HepG2 (cell line): ENCODE measurements at regions not wholly inside any gene's neighbourhood (a gene's known extent, or its start where the extent isn't known, plus 50 kb on each side); places are given as distances from the start of the nearest gene placed in this dataset.

Experiments
- ATAC-seq: fragments of 200-7000 bp; cut with Tn5 transposase; 3 replicates; pipeline ENCODE4 v1.9.1; 2020; ENCODE audit warnings: mild to moderate bottlenecking, moderate library complexity
- BruUV-seq: library from RNA; stranded (reverse); fragments of 400-500 nt; replicated peaks from 2 replicates; lab custom pipeline; 2021; lab: Mats Ljungman, UMichigan
- CTCF ChIA-PET: fragments of 300-600 bp; formaldehyde crosslinking; extraction: SDS; loops from one replicate; lab custom pipeline; 2021; ENCODE audit warnings: low total read pairs, inconsistent platforms, low intra/inter-chr PET ratio; lab: Yijun Ruan, JAX
- POLR2A ChIA-PET: fragments of 350-600 bp; sonication (Branson Sonifier 250); formaldehyde crosslinking; loops from one replicate; lab custom pipeline; 2020; ENCODE audit warnings: antibody characterized with exemption, inconsistent platforms; lab: Yijun Ruan, JAX
- DNase-seq: peaks from one replicate; pipeline ENCODE4 v3.0.0-alpha.2; 2015; ENCODE audit warnings: low spot score
- FAIRE-seq: peaks from 3 replicates; lab custom pipeline; 2011; peaks lifted over from hg19 to GRCh38; lab: Jason Lieb, UNC
- H2AFZ ChIP-seq: one replicate; pipeline ENCODE4 v1.6.1; 2011; ENCODE audit warnings: low read length, inconsistent platforms
- H3K27ac ChIP-seq: fragments of 300-600 bp; 3 replicates; pipeline ENCODE4 v1.8.0; 2011; ENCODE audit warnings: mixed run types, mild to moderate bottlenecking, mixed read lengths, low read length, inconsistent platforms; ENCODE audit not compliant: insufficient read depth; ENCODE audit errors: extremely low read length
- H3K27me3 ChIP-seq, 2 experiments: fragments of 200-600 bp in 1 of 2; 2 replicates in 1 of 2; 3 replicates in 1 of 2; pipeline versions ENCODE4 v1.6.0 to v1.8.0; 2011; ENCODE audit warnings: low read length in 2 of 2, mild to moderate bottlenecking in 2 of 2, moderate library complexity in 2 of 2, inconsistent platforms in 1 of 2; ENCODE audit not compliant: insufficient read depth in 2 of 2, control insufficient read depth in 1 of 2
- H3K36me3 ChIP-seq, 2 experiments: fragments of 200-600 bp in 1 of 2; replicated peaks in 1 of 2; 2 replicates in 1 of 2; 3 replicates in 1 of 2; pipeline versions ENCODE4 v1.5.1 to v1.8.0; 2011; ENCODE audit warnings: low read length in 2 of 2, inconsistent platforms in 1 of 2; ENCODE audit not compliant: insufficient read depth in 2 of 2, control insufficient read depth in 1 of 2
- H3K4me1 ChIP-seq: 2 replicates; pipeline ENCODE4 v1.5.1; 2012; ENCODE audit warnings: low read length, inconsistent platforms; ENCODE audit not compliant: insufficient read depth
- H3K4me2 ChIP-seq: 2 replicates; pipeline ENCODE4 v1.6.0; 2011; ENCODE audit warnings: low read depth, low read length, inconsistent platforms
- H3K4me3 ChIP-seq, 3 experiments: fragments of 200-600 bp in 1 of 3; sonication (generic), shearing (Covaris generic) in 1 of 3; replicated peaks in 1 of 3; 2 replicates each; pipeline ENCODE4 v1.5.1; 2011 to 2016; ENCODE audit warnings: low read length in 3 of 3, inconsistent platforms in 2 of 3, low read depth in 2 of 3, mild to moderate bottlenecking in 2 of 3, control low read depth in 1 of 3, mixed read lengths in 1 of 3; ENCODE audit not compliant: insufficient read depth in 1 of 3
- H3K79me2 ChIP-seq: one replicate; pipeline ENCODE4 v1.6.1; 2011; ENCODE audit warnings: low read length, inconsistent platforms; ENCODE audit not compliant: insufficient read depth
- H3K9ac ChIP-seq: 2 replicates; pipeline ENCODE4 v1.6.0; 2011; ENCODE audit warnings: mild to moderate bottlenecking, low read depth, low read length, inconsistent platforms; ENCODE audit not compliant: insufficient read depth
- H3K9me3 ChIP-seq: 2 replicates; pipeline ENCODE4 v1.5.1; 2012; ENCODE audit warnings: mild to moderate bottlenecking, low read length
- H4K20me1 ChIP-seq: 2 replicates; pipeline ENCODE4 v1.6.0; 2011; ENCODE audit warnings: inconsistent platforms, mild to moderate bottlenecking, low read length, moderate library complexity; ENCODE audit not compliant: insufficient read depth
- DNMT3B ChIP-seq: conservative IDR thresholded peaks from 2 replicates; pipeline ENCODE4 v1.6.1; 2016; ENCODE audit warnings: missing biosample characterization, control low read depth
- MAFF ChIP-seq: IDR thresholded peaks from 2 replicates; pipeline ENCODE4 v1.6.1; 2011; ENCODE audit warnings: low read depth, low read length, improper control_type of control experiment
- RFX1 ChIP-seq: fragments of 450-650 bp; IDR thresholded peaks from 2 replicates; pipeline ENCODE4 v1.6.1; 2017
- ZFP1 ChIP-seq: IDR thresholded peaks from 2 replicates; pipeline ENCODE4 v1.6.1; 2016
- ZNF431 ChIP-seq: sonication (generic); formaldehyde crosslinking; IDR thresholded peaks from 2 replicates; pipeline ENCODE4 v1.9.0; 2022; ENCODE audit warnings: missing genetic modification reagents, low read depth, mild to moderate bottlenecking, borderline replicate concordance
- ZNF746 ChIP-seq: sonication (generic); formaldehyde crosslinking; IDR thresholded peaks from 2 replicates; pipeline ENCODE4 v1.8.0; 2022; ENCODE audit warnings: mild to moderate bottlenecking, missing genetic modification reagents
- ZNF850 ChIP-seq: sonication (generic); formaldehyde crosslinking; conservative IDR thresholded peaks from 2 replicates; pipeline ENCODE4 v1.9.0; 2021; ENCODE audit warnings: mild to moderate bottlenecking, missing genetic modification reagents
- WGBS: methylation state at CpG from one replicate; pipeline ENCODE4 v1.1.6; 2017; ENCODE audit warnings: low lambda C conversion rate; 5-methylcytosine and 5-hydroxymethylcytosine counted together
- in situ Hi-C: cut with HindIII; loops from 2 replicates; pipeline ENCODE4 v1.10.0; 2017; ENCODE audit warnings: low pct_unique_long_range_greater_than_20kb; ENCODE audit not compliant: extremely low pct_ligation_motif_present
- intact Hi-C: fragments of 100-400 bp; cut with micrococcal nuclease; formaldehyde crosslinking; loops from one replicate; pipeline ENCODE4 v1.10.0; 2022; ENCODE audit not compliant: unreplicated experiment
- TF ChIP-seq, protein P1 (sequence below): IDR thresholded peaks from 2 replicates; pipeline ENCODE4 v1.6.1; 2016; ENCODE audit warnings: missing compliant biosample characterization, missing genetic modification reagents, borderline replicate concordance
- TF ChIP-seq, protein P2 (sequence below): IDR thresholded peaks from 2 replicates; pipeline ENCODE4 v1.6.1; 2016; ENCODE audit warnings: control low read depth
- TF ChIP-seq, protein P3 (sequence below): sonication (generic); formaldehyde crosslinking; IDR thresholded peaks from 2 replicates; pipeline ENCODE4 v1.9.0; 2022; ENCODE audit warnings: low read depth, missing genetic modification reagents
- TF ChIP-seq, protein P4 (sequence below): sonication (generic); formaldehyde crosslinking; IDR thresholded peaks from 2 replicates; pipeline ENCODE4 v1.4.0; 2020; ENCODE audit warnings: missing genetic modification reagents

DNA sequence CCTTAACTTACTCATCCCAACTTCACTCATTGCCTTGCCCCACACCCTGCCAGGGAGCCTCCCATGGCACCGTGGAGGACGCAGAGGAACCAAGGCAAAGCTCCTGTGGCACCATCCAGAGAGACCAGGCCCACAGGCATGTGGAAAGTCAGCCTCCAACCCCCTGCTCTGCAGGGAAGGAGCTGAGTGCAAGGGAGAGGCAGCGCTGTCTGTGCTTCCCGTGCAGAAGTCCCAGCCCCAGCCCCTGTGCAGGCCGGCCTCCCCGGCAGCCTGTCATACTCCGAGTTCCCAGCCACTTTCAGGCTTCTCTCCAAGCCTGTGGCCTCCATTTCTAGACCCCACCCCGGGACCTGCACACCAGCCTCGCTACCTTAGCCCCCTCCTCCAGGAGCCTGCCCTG lies 106.4 kb downstream of the SINHCAF start (continued):
- TF ChIP-seq ZNF746 (CRISPR knock-in tag): no peak
- TF ChIP-seq DNMT3B (CRISPR knock-in tag): no peak
- no peak for TF ChIP-seq ZNF431 (CRISPR knock-in tag)
- TF ChIP-seq, protein P1, sequence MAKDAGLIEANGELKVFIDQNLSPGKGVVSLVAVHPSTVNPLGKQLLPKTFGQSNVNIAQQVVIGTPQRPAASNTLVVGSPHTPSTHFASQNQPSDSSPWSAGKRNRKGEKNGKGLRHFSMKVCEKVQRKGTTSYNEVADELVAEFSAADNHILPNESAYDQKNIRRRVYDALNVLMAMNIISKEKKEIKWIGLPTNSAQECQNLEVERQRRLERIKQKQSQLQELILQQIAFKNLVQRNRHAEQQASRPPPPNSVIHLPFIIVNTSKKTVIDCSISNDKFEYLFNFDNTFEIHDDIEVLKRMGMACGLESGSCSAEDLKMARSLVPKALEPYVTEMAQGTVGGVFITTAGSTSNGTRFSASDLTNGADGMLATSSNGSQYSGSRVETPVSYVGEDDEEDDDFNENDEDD (CRISPR knock-in tag): no peak
- TF ChIP-seq, protein P2, sequence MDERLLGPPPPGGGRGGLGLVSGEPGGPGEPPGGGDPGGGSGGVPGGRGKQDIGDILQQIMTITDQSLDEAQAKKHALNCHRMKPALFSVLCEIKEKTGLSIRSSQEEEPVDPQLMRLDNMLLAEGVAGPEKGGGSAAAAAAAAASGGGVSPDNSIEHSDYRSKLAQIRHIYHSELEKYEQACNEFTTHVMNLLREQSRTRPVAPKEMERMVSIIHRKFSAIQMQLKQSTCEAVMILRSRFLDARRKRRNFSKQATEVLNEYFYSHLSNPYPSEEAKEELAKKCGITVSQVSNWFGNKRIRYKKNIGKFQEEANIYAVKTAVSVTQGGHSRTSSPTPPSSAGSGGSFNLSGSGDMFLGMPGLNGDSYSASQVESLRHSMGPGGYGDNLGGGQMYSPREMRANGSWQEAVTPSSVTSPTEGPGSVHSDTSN (CRISPR knock-in tag): no peak

DNA sequence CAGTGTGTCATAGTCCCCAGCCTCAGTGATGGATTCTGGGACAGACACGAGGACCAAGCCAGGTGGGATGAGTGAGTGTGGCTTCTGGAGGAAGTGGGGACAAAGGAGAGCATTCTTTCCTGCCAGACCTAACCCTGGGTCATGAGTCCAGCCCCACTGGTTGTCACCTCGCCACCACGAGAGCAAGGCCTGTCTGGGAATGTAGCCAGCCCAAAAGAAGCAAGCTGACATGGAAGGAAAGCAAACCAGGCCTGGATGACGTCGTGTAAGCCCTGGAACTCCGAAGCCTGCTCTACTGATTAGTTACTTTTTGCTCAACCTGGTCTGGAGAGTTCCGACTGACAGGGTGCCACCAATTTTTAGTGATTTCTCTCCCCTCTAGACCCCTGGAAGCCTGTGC lies 105.9 kb downstream of the SINHCAF start:
- POLR2A ChIA-PET: no interaction called here
- H3K27me3 ChIP-seq: peaks cover 0 to 17% of the 10 kb centered on the region in 2 experiments; a peak in 3 of 5 replicates
- no peaks in the 10 kb centered on the region for H3K4me1 ChIP-seq
- intact Hi-C loops: no loop called here
- no peaks in the 10 kb centered on the region for H3K79me2 ChIP-seq
- no peak overlapping the region for H3K4me2 ChIP-seq
- H3K36me3 ChIP-seq: no peaks in the 10 kb centered on the region
- ATAC-seq (no peak; the same call in 2 of the 3 replicates), DNase-seq (no peak), FAIRE-seq (no peak)
- CTCF ChIA-PET: no interaction called here
- H3K4me3 ChIP-seq: no peak overlapping the region
- no peak overlapping the region for H3K9ac ChIP-seq
- H3K9me3 ChIP-seq: no peaks in the 10 kb centered on the region
- no TSS peak for BruUV-seq
- TF ChIP-seq MAFF (no peak), ZNF850 (CRISPR knock-in tag) (no peak), RFX1 (no peak), ZFP1 (CRISPR knock-in tag) (no peak)
- TF ChIP-seq, protein P3, sequence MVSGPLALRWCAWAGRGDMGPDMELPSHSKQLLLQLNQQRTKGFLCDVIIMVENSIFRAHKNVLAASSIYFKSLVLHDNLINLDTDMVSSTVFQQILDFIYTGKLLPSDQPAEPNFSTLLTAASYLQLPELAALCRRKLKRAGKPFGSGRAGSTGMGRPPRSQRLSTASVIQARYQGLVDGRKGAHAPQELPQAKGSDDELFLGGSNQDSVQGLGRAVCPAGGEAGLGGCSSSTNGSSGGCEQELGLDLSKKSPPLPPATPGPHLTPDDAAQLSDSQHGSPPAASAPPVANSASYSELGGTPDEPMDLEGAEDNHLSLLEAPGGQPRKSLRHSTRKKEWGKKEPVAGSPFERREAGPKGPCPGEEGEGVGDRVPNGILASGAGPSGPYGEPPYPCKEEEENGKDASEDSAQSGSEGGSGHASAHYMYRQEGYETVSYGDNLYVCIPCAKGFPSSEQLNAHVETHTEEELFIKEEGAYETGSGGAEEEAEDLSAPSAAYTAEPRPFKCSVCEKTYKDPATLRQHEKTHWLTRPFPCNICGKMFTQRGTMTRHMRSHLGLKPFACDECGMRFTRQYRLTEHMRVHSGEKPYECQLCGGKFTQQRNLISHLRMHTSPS (CRISPR knock-in tag): no peak
- TF ChIP-seq, protein P4, sequence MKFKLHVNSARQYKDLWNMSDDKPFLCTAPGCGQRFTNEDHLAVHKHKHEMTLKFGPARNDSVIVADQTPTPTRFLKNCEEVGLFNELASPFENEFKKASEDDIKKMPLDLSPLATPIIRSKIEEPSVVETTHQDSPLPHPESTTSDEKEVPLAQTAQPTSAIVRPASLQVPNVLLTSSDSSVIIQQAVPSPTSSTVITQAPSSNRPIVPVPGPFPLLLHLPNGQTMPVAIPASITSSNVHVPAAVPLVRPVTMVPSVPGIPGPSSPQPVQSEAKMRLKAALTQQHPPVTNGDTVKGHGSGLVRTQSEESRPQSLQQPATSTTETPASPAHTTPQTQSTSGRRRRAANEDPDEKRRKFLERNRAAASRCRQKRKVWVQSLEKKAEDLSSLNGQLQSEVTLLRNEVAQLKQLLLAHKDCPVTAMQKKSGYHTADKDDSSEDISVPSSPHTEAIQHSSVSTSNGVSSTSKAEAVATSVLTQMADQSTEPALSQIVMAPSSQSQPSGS (CRISPR knock-in tag): no peak
- TF ChIP-seq, all 625 proteins: peak for 0
- in situ Hi-C loops: no loop called here
- H2AFZ ChIP-seq: no peak overlapping the region
- no peak overlapping the region for H3K27ac ChIP-seq
- WGBS: 5% methylated on average over 7 of the region's 7 CpGs
- no peaks in the 10 kb centered on the region for H4K20me1 ChIP-seq
